GM23338 (cell line): ENCODE measurements at regions not wholly inside any gene's neighbourhood (a gene's known extent, or its start where the extent isn't known, plus 50 kb on each side); places are given as distances from the start of the nearest gene placed in this dataset.

Experiments used
- ATAC-seq: fragments of 200-7000 bp; cut with Tn5 transposase; 3 replicates; pipeline ENCODE4 v1.9.1; 2020
- DNase-seq: peaks from one replicate; pipeline ENCODE4 v3.0.0-alpha.2; 2015; ENCODE audit warnings: low spot score
- H2AFZ ChIP-seq: fragments of 200-600 bp; sonication (generic); 2 replicates; pipeline ENCODE4 v1.8.0; 2016; ENCODE audit warnings: antibody characterized with exemption, mild to moderate bottlenecking, moderate library complexity
- H3F3A ChIP-seq: fragments of 200-600 bp; sonication (generic); replicated peaks from 2 replicates; pipeline ENCODE4 v1.8.0; 2017; ENCODE audit warnings: antibody characterized with exemption, mixed run types, low read depth
- H3K27ac ChIP-seq: fragments of 200-600 bp; sonication (generic); 2 replicates; pipeline ENCODE4 v1.6.1; 2016; ENCODE audit warnings: low read depth
- H3K27me3 ChIP-seq: fragments of 200-600 bp; sonication (generic); 2 replicates; pipeline ENCODE4 v1.8.0; 2016; ENCODE audit warnings: mild to moderate bottlenecking, mixed run types, moderate library complexity; ENCODE audit not compliant: insufficient read depth
- H3K36me3 ChIP-seq: fragments of 200-600 bp; sonication (generic); 2 replicates; pipeline ENCODE4 v1.8.0; 2016; ENCODE audit warnings: mild to moderate bottlenecking; ENCODE audit not compliant: insufficient read depth
- H3K4me1 ChIP-seq: fragments of 200-600 bp; sonication (generic); 2 replicates; pipeline ENCODE4 v1.8.0; 2016; ENCODE audit warnings: mild to moderate bottlenecking, moderate library complexity; ENCODE audit not compliant: insufficient read depth
- H3K4me2 ChIP-seq: fragments of 200-600 bp; sonication (generic); 2 replicates; pipeline ENCODE4 v1.7.1; 2017; ENCODE audit warnings: mixed run types
- H3K4me3 ChIP-seq: fragments of 200-600 bp; sonication (generic); 2 replicates; pipeline ENCODE4 v1.6.1; 2016; ENCODE audit warnings: mixed run types
- H3K79me2 ChIP-seq: fragments of 200-600 bp; sonication (generic); replicated peaks from 2 replicates; pipeline ENCODE4 v1.8.0; 2017; ENCODE audit warnings: mild to moderate bottlenecking; ENCODE audit not compliant: insufficient read depth
- H3K9me2 ChIP-seq: fragments of 200-600 bp; sonication (generic); 2 replicates; pipeline ENCODE4 v1.8.0; 2017; ENCODE audit not compliant: insufficient read depth
- H4K20me1 ChIP-seq: fragments of 200-600 bp; sonication (generic); replicated peaks from 2 replicates; pipeline ENCODE4 v1.8.0; 2017; ENCODE audit warnings: mild to moderate bottlenecking; ENCODE audit not compliant: insufficient read depth
- H3K27ac Mint-ChIP-seq: 2 replicates; pipeline ENCODE4 v1.8.0; 2020; ENCODE audit warnings: inconsistent platforms, mild to moderate bottlenecking, moderate library complexity, mixed read lengths
- H3K27me3 Mint-ChIP-seq: 3 replicates; pipeline ENCODE4 v1.8.0; 2022; ENCODE audit warnings: low read depth, mild to moderate bottlenecking, moderate library complexity, mixed read lengths, inconsistent platforms; ENCODE audit not compliant: insufficient read depth, poor library complexity
- H3K36me3 Mint-ChIP-seq: 3 replicates; pipeline ENCODE4 v1.8.0; 2021; ENCODE audit warnings: low read depth, mild to moderate bottlenecking, inconsistent platforms, moderate library complexity, mixed read lengths
- H3K4me1 Mint-ChIP-seq: 3 replicates; pipeline ENCODE4 v1.8.0; 2020; ENCODE audit warnings: mild to moderate bottlenecking, inconsistent platforms, mixed read lengths
- H3K4me3 Mint-ChIP-seq: 3 replicates; pipeline ENCODE4 v1.8.0; 2021; ENCODE audit warnings: moderate library complexity, mild to moderate bottlenecking, inconsistent platforms, mixed read lengths
- H3K9me3 Mint-ChIP-seq: 3 replicates; pipeline ENCODE4 v1.8.0; 2020; ENCODE audit warnings: moderate library complexity, mild to moderate bottlenecking, inconsistent platforms, mixed read lengths
- CREB1 ChIP-seq: fragments of 250-450 bp; sonication (Bioruptor Pico); IDR thresholded peaks from 2 replicates; pipeline ENCODE4 v1.5.0; 2020; ENCODE audit warnings: low read depth, mild to moderate bottlenecking, moderate library complexity
- EZH2 ChIP-seq: fragments of 200-600 bp; sonication (generic); IDR thresholded peaks from one replicate; pipeline ENCODE4 v1.8.0; 2017; ENCODE audit warnings: antibody characterized with exemption, mild to moderate bottlenecking, low read depth; ENCODE audit not compliant: unreplicated experiment
- EZH2phosphoT487 ChIP-seq: fragments of 200-600 bp; sonication (generic); IDR thresholded peaks from one replicate; pipeline ENCODE4 v1.8.1; 2018; ENCODE audit warnings: antibody characterized with exemption; ENCODE audit not compliant: unreplicated experiment
- JUNB ChIP-seq: IDR thresholded peaks from one replicate; pipeline ENCODE4 v1.6.1; 2016; ENCODE audit warnings: antibody characterized with exemption; ENCODE audit not compliant: unreplicated experiment
- NANOG ChIP-seq: IDR thresholded peaks from 2 replicates; pipeline ENCODE4 v1.6.1; 2016; ENCODE audit warnings: antibody characterized with exemption, borderline replicate concordance
- POLR2AphosphoS5 ChIP-seq: IDR thresholded peaks from 2 replicates; pipeline ENCODE4 v1.6.1; 2016; ENCODE audit warnings: antibody characterized with exemption, low read depth
- STAT1 ChIP-seq: IDR thresholded peaks from one replicate; pipeline ENCODE4 v1.6.1; 2016; ENCODE audit warnings: antibody characterized with exemption; ENCODE audit not compliant: unreplicated experiment
- ZNF114 ChIP-seq: fragments of 250-450 bp; sonication (Bioruptor Pico); IDR thresholded peaks from 2 replicates; pipeline ENCODE4 v1.5.0; 2020; ENCODE audit warnings: mild to moderate bottlenecking, moderate library complexity
- ZNF331 ChIP-seq: fragments of 250-450 bp; sonication (Bioruptor Pico); IDR thresholded peaks from 2 replicates; pipeline ENCODE4 v1.5.0; 2020; ENCODE audit warnings: low read depth, mild to moderate bottlenecking, moderate library complexity
- TF ChIP-seq, protein P1 (sequence below): IDR thresholded peaks from 2 replicates; pipeline ENCODE4 v1.6.1; 2016; ENCODE audit warnings: antibody characterized with exemption
- TF ChIP-seq, protein P2 (sequence below), 2 experiments: fragments of 200-600 bp in 1 of 2; sonication (generic) in 1 of 2; conservative IDR thresholded peaks; 2 replicates each; pipeline versions ENCODE4 v1.5.1 to v1.6.1; 2016 to 2017; ENCODE audit warnings: antibody characterized with exemption in 2 of 2, low read depth in 2 of 2, mild to moderate bottlenecking in 2 of 2, moderate library complexity in 1 of 2
- TF ChIP-seq, protein P3 (sequence below): IDR thresholded peaks from one replicate; pipeline ENCODE4 v1.6.1; 2018; ENCODE audit warnings: antibody characterized with exemption; ENCODE audit not compliant: unreplicated experiment
- TF ChIP-seq, protein P4 (sequence below): fragments of 250-450 bp; sonication (Bioruptor Pico); IDR thresholded peaks from 2 replicates; pipeline ENCODE4 v1.5.0; 2020; ENCODE audit warnings: mild to moderate bottlenecking, moderate library complexity

DNA sequence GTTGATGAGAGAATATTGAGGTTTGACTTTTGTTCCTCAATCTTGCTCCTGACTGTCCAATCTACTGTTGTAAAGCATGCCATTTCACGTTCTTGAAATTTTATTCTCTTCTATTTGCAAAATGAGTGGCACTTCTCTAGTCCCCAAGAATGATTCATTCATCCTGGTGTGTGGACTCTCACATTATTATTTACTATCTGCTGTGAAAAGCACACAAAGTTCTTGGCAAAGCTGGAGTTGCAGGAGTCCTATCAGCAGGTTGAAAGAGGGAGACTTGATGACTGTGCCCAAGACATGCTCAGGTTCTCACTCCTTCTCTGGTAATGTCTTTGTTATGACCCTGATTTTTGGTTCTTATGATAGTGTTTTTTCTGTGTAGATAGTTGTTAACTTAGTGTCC, 382.6 kb downstream of the DMRTA1 start:
- Histone ChIP-seq H3K4me2 (no peak overlapping the region), H3K9me2 (no peaks in the 10 kb centered on the region), H3K4me3 (no peak overlapping the region), H3K4me1 (no peaks in the 10 kb centered on the region), H3F3A (no peaks in the 10 kb centered on the region), H3K27ac (no peak overlapping the region), H3K27me3 (no peaks in the 10 kb centered on the region), H2AFZ (no peak overlapping the region), H4K20me1 (no peaks in the 10 kb centered on the region), H3K79me2 (no peaks in the 10 kb centered on the region), H3K36me3 (no peaks in the 10 kb centered on the region)
- Mint-ChIP-seq H3K27me3 (no peaks in the 10 kb centered on the region), H3K36me3 (no peaks in the 10 kb centered on the region; the same call in 2 of the 3 replicates), H3K4me3 (no peak overlapping the region), H3K9me3 (peaks cover 15% of the 10 kb centered on the region; the same call in 2 of the 3 replicates), H3K27ac (no peak overlapping the region), H3K4me1 (no peaks in the 10 kb centered on the region)
- ATAC-seq (no peak), DNase-seq (no peak)
- TF ChIP-seq EZH2, result no peak
- TF ChIP-seq ZNF114 (CRISPR knock-in tag), result no peak
- TF ChIP-seq, protein P1, sequence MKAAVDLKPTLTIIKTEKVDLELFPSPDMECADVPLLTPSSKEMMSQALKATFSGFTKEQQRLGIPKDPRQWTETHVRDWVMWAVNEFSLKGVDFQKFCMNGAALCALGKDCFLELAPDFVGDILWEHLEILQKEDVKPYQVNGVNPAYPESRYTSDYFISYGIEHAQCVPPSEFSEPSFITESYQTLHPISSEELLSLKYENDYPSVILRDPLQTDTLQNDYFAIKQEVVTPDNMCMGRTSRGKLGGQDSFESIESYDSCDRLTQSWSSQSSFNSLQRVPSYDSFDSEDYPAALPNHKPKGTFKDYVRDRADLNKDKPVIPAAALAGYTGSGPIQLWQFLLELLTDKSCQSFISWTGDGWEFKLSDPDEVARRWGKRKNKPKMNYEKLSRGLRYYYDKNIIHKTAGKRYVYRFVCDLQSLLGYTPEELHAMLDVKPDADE, result no peak
- TF ChIP-seq, protein P2, sequence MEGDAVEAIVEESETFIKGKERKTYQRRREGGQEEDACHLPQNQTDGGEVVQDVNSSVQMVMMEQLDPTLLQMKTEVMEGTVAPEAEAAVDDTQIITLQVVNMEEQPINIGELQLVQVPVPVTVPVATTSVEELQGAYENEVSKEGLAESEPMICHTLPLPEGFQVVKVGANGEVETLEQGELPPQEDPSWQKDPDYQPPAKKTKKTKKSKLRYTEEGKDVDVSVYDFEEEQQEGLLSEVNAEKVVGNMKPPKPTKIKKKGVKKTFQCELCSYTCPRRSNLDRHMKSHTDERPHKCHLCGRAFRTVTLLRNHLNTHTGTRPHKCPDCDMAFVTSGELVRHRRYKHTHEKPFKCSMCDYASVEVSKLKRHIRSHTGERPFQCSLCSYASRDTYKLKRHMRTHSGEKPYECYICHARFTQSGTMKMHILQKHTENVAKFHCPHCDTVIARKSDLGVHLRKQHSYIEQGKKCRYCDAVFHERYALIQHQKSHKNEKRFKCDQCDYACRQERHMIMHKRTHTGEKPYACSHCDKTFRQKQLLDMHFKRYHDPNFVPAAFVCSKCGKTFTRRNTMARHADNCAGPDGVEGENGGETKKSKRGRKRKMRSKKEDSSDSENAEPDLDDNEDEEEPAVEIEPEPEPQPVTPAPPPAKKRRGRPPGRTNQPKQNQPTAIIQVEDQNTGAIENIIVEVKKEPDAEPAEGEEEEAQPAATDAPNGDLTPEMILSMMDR (conservative IDR thresholded peaks at IDR 0.05; ENCODE audit: low read depth in 2 of 2), result no peak
- TF ChIP-seq NANOG, result no peak
- no peak for TF ChIP-seq POLR2AphosphoS5
- TF ChIP-seq EZH2phosphoT487, result no peak
- TF ChIP-seq CREB1, result no peak
- no peak for TF ChIP-seq ZNF331 (CRISPR knock-in tag)
- TF ChIP-seq, protein P3, sequence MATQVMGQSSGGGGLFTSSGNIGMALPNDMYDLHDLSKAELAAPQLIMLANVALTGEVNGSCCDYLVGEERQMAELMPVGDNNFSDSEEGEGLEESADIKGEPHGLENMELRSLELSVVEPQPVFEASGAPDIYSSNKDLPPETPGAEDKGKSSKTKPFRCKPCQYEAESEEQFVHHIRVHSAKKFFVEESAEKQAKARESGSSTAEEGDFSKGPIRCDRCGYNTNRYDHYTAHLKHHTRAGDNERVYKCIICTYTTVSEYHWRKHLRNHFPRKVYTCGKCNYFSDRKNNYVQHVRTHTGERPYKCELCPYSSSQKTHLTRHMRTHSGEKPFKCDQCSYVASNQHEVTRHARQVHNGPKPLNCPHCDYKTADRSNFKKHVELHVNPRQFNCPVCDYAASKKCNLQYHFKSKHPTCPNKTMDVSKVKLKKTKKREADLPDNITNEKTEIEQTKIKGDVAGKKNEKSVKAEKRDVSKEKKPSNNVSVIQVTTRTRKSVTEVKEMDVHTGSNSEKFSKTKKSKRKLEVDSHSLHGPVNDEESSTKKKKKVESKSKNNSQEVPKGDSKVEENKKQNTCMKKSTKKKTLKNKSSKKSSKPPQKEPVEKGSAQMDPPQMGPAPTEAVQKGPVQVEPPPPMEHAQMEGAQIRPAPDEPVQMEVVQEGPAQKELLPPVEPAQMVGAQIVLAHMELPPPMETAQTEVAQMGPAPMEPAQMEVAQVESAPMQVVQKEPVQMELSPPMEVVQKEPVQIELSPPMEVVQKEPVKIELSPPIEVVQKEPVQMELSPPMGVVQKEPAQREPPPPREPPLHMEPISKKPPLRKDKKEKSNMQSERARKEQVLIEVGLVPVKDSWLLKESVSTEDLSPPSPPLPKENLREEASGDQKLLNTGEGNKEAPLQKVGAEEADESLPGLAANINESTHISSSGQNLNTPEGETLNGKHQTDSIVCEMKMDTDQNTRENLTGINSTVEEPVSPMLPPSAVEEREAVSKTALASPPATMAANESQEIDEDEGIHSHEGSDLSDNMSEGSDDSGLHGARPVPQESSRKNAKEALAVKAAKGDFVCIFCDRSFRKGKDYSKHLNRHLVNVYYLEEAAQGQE, result no peak
- TF ChIP-seq, protein P4, sequence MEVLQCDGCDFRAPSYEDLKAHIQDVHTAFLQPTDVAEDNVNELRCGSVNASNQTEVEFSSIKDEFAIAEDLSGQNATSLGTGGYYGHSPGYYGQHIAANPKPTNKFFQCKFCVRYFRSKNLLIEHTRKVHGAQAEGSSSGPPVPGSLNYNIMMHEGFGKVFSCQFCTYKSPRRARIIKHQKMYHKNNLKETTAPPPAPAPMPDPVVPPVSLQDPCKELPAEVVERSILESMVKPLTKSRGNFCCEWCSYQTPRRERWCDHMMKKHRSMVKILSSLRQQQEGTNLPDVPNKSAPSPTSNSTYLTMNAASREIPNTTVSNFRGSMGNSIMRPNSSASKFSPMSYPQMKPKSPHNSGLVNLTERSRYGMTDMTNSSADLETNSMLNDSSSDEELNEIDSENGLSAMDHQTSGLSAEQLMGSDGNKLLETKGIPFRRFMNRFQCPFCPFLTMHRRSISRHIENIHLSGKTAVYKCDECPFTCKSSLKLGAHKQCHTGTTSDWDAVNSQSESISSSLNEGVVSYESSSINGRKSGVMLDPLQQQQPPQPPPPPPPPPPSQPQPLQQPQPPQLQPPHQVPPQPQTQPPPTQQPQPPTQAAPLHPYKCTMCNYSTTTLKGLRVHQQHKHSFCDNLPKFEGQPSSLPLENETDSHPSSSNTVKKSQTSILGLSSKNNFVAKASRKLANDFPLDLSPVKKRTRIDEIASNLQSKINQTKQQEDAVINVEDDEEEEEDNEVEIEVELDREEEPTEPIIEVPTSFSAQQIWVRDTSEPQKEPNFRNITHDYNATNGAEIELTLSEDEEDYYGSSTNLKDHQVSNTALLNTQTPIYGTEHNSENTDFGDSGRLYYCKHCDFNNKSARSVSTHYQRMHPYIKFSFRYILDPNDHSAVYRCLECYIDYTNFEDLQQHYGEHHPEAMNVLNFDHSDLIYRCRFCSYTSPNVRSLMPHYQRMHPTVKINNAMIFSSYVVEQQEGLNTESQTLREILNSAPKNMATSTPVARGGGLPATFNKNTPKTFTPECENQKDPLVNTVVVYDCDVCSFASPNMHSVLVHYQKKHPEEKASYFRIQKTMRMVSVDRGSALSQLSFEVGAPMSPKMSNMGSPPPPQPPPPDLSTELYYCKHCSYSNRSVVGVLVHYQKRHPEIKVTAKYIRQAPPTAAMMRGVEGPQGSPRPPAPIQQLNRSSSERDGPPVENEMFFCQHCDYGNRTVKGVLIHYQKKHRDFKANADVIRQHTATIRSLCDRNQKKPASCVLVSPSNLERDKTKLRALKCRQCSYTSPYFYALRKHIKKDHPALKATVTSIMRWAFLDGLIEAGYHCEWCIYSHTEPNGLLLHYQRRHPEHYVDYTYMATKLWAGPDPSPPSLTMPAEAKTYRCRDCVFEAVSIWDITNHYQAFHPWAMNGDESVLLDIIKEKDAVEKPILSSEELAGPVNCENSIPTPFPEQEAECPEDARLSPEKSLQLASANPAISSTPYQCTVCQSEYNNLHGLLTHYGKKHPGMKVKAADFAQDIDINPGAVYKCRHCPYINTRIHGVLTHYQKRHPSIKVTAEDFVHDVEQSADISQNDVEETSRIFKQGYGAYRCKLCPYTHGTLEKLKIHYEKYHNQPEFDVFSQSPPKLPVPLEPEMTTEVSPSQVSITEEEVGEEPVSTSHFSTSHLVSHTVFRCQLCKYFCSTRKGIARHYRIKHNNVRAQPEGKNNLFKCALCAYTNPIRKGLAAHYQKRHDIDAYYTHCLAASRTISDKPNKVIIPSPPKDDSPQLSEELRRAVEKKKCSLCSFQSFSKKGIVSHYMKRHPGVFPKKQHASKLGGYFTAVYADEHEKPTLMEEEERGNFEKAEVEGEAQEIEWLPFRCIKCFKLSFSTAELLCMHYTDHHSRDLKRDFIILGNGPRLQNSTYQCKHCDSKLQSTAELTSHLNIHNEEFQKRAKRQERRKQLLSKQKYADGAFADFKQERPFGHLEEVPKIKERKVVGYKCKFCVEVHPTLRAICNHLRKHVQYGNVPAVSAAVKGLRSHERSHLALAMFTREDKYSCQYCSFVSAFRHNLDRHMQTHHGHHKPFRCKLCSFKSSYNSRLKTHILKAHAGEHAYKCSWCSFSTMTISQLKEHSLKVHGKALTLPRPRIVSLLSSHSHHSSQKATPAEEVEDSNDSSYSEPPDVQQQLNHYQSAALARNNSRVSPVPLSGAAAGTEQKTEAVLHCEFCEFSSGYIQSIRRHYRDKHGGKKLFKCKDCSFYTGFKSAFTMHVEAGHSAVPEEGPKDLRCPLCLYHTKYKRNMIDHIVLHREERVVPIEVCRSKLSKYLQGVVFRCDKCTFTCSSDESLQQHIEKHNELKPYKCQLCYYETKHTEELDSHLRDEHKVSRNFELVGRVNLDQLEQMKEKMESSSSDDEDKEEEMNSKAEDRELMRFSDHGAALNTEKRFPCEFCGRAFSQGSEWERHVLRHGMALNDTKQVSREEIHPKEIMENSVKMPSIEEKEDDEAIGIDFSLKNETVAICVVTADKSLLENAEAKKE (CRISPR knock-in tag), result no peak
- no peak for TF ChIP-seq STAT1
- TF ChIP-seq JUNB, result no peak
